Pancreas (tissue), 10 donors: ENCODE measurements at regions not wholly inside any gene's neighbourhood (a gene's known extent, or its start where the extent isn't known, plus 50 kb on each side); places are given as distances from the start of the nearest gene placed in this dataset.

Experiments used
- ATAC-seq, 4 donors: fragments of 200-7000 bp; cut with Tn5 transposase; one replicate each; pipeline versions ENCODE4 v1.8.0 to v1.9.1; 2020; ENCODE audit warnings: mild to moderate bottlenecking in 4 of 4, moderate library complexity in 4 of 4
- DNase-seq, 6 donors: peaks; one replicate each; pipeline ENCODE4 v3.0.0-alpha.2; 2020
- FAIRE-seq: peaks from 2 replicates; lab custom pipeline; 2012; peaks lifted over from hg19 to GRCh38; lab: Jason Lieb, UNC
- H3K27ac ChIP-seq, 4 donors: fragments of 200-600 bp; sonication (generic); 1 replicate in 3 of 4; 2 replicates in 1 of 4; pipeline versions ENCODE4 v1.5.0 to v1.8.0; 2020
- H3K27me3 ChIP-seq, 4 donors: fragments of 200-600 bp; one replicate each; pipeline ENCODE4 v1.8.0; 2021
- H3K36me3 ChIP-seq, 3 donors: fragments of 200-600 bp; sonication (generic) in 1 of 3; one replicate each; pipeline versions ENCODE4 v1.5.0 to v1.8.0; 2020 to 2021
- H3K4me1 ChIP-seq, 3 donors: fragments of 200-600 bp; one replicate each; pipeline ENCODE4 v1.8.0; 2021
- H3K4me3 ChIP-seq, 4 donors: fragments of 200-600 bp; sonication (generic) in 2 of 4; one replicate each; pipeline versions ENCODE4 v1.5.0 to v1.8.0; 2020 to 2021
- H3K9me3 ChIP-seq, 4 donors: fragments of 200-600 bp; one replicate each; pipeline ENCODE4 v1.8.0; 2021
- CTCF ChIP-seq, 4 donors: fragments of 200-600 bp; sonication (generic) in 3 of 4; IDR thresholded peaks; one replicate each; pipeline versions ENCODE4 v1.5.0 to v1.8.0; 2021; ENCODE audit warnings: antibody characterized with exemption in 4 of 4
- WGBS, 2 donors: extraction: QIAGEN DNeasy Blood & Tissue Kit; methylation state at CpG; one replicate each; pipeline ENCODE4 v1.1.7; 2013; 5-methylcytosine and 5-hydroxymethylcytosine counted together
- intact Hi-C, 3 donors: fragments of 100-400 bp; cut with DNase I; formaldehyde crosslinking; loops; one replicate each; pipeline versions ENCODE4 v1.11.1 to v1.14.2; 2022
- donor health status: healthy with polysubstance abuse.
- donor health status: DM: no; HTN: no; CAD: no; lungs with moderate emphysema.
- donor health status: DM: no; HTN: no; CAD: no.
- donor health status: control.
- donor health status: control.
- donor health status: Bipolar disorder and iron deficiency.
- donor health status: DM: yes; HTN: yes; CAD: no.
- donor health status: DM: no; HTN: no; CAD: no.
- donor health status: DM: no; HTN: no; CAD: no.
- donor health status: DM: yes; HTN: yes; CAD: no.

DNA sequence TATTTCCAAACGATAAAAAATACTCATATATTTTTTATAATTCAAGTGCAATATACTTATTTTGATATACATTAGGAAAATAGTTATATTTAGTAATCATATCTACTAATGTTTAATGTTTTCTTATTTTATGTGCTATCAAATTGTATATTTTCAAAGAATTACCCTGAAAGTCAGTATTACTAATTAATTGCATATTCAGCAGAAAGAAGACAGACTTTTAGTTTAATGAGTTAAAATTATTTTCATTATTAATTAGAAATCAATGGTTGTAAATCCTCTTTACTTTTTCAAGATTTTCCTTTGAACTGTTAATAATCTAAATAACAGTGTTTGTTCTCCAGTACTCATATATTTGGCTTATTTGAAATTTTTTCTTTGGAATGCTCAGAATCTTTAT is 181.3 kb upstream of the NDST4 start:
- FAIRE-seq (no peak), DNase-seq (no peak), ATAC-seq (no peak)
- H3K9me3 ChIP-seq, result no peaks in the 10 kb centered on the region
- H3K27ac ChIP-seq, result no peak overlapping the region
- no peaks in the 10 kb centered on the region for H3K4me1 ChIP-seq
- intact Hi-C loops, result no loop called here
- H3K36me3 ChIP-seq, result no peaks in the 10 kb centered on the region
- 37 to 66% methylated on average over 1 of the region's 1 CpG for WGBS, 2 donors
- H3K4me3 ChIP-seq, result no peak overlapping the region
- no peak for TF ChIP-seq CTCF (IDR thresholded peaks at IDR 0.05)
- H3K27me3 ChIP-seq, result no peaks in the 10 kb centered on the region

DNA sequence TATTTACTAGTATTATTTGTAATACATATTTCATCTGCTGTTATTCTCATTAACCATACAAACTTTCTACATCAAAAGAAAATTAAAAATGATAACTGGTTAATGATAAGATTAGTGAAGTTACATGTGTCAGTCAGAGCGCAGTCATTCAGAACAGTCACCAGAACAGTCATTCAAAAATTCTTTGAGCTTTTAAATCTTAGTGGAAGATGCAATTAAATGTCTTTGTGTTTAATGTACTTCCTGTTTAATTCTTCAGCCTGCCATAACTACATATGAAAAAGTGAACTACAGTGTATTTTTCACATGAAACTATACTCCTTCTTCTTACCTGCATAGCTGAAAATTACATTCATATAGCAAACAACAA is 179.7 kb upstream of the NDST4 start:
- Histone ChIP-seq H3K4me3 (no peak overlapping the region), H3K4me1 (no peaks in the 10 kb centered on the region), H3K27ac (no peak overlapping the region), H3K27me3 (no peaks in the 10 kb centered on the region), H3K9me3 (no peaks in the 10 kb centered on the region), H3K36me3 (no peaks in the 10 kb centered on the region)
- intact Hi-C loops, result no loop called here
- FAIRE-seq (no peak), DNase-seq (no peak), ATAC-seq (no peak)
- no peak for TF ChIP-seq CTCF (IDR thresholded peaks at IDR 0.05)
- WGBS, 2 donors, result 69 to 77% methylated on average over 1 of the region's 1 CpG

DNA sequence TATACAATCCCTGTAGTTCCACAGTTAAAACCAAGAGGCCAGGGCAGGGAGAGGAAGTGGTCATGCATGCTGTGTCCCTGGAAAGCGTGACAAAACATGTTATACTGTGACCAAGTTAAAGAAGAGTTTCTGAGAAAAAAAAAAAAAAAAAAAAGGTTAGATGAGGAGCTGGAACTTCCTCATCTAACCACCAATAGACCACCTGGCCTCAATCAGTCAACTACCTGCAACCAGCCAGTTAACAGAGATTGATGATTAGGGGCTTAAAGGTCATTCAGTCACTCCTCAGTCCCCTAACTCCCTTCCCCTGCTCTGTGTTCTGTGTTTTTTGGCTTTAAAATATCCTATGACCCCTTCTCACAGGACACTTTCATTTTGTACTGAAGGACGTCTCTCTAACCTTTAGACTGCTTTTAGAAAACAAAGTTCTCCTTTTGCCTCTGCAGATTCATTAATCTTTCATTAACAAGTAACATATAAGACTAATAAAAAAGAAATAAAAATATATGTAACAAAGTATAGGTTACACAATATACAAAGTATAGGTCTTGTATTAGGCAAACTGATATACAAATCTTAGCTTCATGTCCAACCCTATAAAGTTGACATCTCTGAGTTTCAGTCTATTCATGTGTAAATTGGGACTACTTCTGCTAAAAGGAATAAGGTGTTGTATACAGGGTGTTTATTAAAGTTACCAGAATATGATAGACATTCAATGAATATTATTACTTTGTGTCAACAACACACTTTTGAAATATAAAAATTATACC is 179.1 kb upstream of the NDST4 start:
- TF ChIP-seq CTCF (IDR thresholded peaks at IDR 0.05), result no peak
- Histone ChIP-seq H3K9me3 (no peaks in the 10 kb centered on the region), H3K4me3 (no peak overlapping the region), H3K36me3 (no peaks in the 10 kb centered on the region), H3K27me3 (no peaks in the 10 kb centered on the region), H3K4me1 (no peaks in the 10 kb centered on the region), H3K27ac (no peak overlapping the region)
- no peak for FAIRE-seq
- WGBS, 2 donors, result 43 to 60% methylated on average over 2 of the region's 2 CpGs
- DNase-seq, result no peak
- intact Hi-C loops, result no loop called here
- no peak for ATAC-seq

GRCh38 chr4:115287426-115287825 is 174.0 kb upstream of the NDST4 start:
- intact Hi-C loops, result no loop called here
- no peak for ATAC-seq
- Histone ChIP-seq H3K4me3 (no peak overlapping the region), H3K4me1 (no peaks in the 10 kb centered on the region), H3K27ac (no peak overlapping the region), H3K36me3 (no peaks in the 10 kb centered on the region), H3K9me3 (no peaks in the 10 kb centered on the region), H3K27me3 (no peaks in the 10 kb centered on the region)
- no peak for DNase-seq
- FAIRE-seq, result no peak
- WGBS, 2 donors, result 61 to 85% methylated on average over 1 of the region's 1 CpG
- TF ChIP-seq CTCF (IDR thresholded peaks at IDR 0.05), result no peak

- TF ChIP-seq CTCF (IDR thresholded peaks at IDR 0.05), result no peak
- no peak for FAIRE-seq
- 44 to 45% methylated on average over 2 of the region's 2 CpGs for WGBS, 2 donors
These were observed 165.9 kb upstream of the NDST4 start for GRCh38 chr4:115279330-115279729.

More at GRCh38 chr4:115279330-115279729, 165.9 kb upstream of the NDST4 start:
- no peaks in the 10 kb centered on the region for H3K4me1 ChIP-seq
- intact Hi-C loops, result no loop called here
- no peak overlapping the region for H3K4me3 ChIP-seq
- no peaks in the 10 kb centered on the region for H3K9me3 ChIP-seq
- DNase-seq (no peak), ATAC-seq (no peak)
- no peak overlapping the region for H3K27ac ChIP-seq
- no peaks in the 10 kb centered on the region for H3K27me3 ChIP-seq
- no peaks in the 10 kb centered on the region for H3K36me3 ChIP-seq
